HL-60 (cell line): ENCODE measurements at regions not wholly inside any gene's neighbourhood (a gene's known extent, or its start where the extent isn't known, plus 50 kb on each side); places are given as distances from the start of the nearest gene placed in this dataset.

Source experiments
- GABPA ChIP-seq: IDR thresholded peaks from 2 replicates; pipeline ENCODE4 v1.6.1; 2012; ENCODE audit warnings: low read depth
- POLR2AphosphoS5 ChIP-seq: IDR thresholded peaks from 2 replicates; pipeline ENCODE4 v1.6.1; 2012; ENCODE audit warnings: low read depth
- TF ChIP-seq, protein P1 (sequence below): IDR thresholded peaks from one replicate; pipeline ENCODE4 v1.5.1; 2011; ENCODE audit warnings: low read length, control low read depth, inconsistent platforms; ENCODE audit not compliant: insufficient read depth
- TF ChIP-seq, protein P2 (sequence below): IDR thresholded peaks from 2 replicates; pipeline ENCODE4 v1.6.1; 2012; ENCODE audit warnings: low read depth; ENCODE audit not compliant: insufficient replicate concordance

DNA sequence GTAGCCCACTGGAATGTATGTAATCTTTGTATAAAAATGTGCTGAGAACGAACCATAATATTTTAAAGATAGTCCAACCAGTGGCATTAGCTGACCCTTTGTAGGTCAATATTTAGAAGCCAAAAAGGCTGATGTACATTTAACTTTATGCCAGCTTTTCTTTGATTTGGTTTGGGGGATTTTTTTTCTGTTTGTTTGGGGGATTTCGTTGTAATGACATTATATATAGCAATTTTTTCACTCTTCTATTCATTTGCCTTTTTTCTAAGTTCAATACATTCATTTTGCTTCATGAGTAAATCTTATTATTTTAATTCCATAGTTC lies 382.0 kb upstream of the NOCT start:
- TF ChIP-seq, protein P1, sequence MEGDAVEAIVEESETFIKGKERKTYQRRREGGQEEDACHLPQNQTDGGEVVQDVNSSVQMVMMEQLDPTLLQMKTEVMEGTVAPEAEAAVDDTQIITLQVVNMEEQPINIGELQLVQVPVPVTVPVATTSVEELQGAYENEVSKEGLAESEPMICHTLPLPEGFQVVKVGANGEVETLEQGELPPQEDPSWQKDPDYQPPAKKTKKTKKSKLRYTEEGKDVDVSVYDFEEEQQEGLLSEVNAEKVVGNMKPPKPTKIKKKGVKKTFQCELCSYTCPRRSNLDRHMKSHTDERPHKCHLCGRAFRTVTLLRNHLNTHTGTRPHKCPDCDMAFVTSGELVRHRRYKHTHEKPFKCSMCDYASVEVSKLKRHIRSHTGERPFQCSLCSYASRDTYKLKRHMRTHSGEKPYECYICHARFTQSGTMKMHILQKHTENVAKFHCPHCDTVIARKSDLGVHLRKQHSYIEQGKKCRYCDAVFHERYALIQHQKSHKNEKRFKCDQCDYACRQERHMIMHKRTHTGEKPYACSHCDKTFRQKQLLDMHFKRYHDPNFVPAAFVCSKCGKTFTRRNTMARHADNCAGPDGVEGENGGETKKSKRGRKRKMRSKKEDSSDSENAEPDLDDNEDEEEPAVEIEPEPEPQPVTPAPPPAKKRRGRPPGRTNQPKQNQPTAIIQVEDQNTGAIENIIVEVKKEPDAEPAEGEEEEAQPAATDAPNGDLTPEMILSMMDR = no peak
- no peak for TF ChIP-seq POLR2AphosphoS5
- TF ChIP-seq GABPA = no peak
- TF ChIP-seq, protein P2, sequence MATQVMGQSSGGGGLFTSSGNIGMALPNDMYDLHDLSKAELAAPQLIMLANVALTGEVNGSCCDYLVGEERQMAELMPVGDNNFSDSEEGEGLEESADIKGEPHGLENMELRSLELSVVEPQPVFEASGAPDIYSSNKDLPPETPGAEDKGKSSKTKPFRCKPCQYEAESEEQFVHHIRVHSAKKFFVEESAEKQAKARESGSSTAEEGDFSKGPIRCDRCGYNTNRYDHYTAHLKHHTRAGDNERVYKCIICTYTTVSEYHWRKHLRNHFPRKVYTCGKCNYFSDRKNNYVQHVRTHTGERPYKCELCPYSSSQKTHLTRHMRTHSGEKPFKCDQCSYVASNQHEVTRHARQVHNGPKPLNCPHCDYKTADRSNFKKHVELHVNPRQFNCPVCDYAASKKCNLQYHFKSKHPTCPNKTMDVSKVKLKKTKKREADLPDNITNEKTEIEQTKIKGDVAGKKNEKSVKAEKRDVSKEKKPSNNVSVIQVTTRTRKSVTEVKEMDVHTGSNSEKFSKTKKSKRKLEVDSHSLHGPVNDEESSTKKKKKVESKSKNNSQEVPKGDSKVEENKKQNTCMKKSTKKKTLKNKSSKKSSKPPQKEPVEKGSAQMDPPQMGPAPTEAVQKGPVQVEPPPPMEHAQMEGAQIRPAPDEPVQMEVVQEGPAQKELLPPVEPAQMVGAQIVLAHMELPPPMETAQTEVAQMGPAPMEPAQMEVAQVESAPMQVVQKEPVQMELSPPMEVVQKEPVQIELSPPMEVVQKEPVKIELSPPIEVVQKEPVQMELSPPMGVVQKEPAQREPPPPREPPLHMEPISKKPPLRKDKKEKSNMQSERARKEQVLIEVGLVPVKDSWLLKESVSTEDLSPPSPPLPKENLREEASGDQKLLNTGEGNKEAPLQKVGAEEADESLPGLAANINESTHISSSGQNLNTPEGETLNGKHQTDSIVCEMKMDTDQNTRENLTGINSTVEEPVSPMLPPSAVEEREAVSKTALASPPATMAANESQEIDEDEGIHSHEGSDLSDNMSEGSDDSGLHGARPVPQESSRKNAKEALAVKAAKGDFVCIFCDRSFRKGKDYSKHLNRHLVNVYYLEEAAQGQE = no peak
